ENCODE measurements at regions not wholly inside any gene's neighbourhood (a gene's known extent, or its start where the extent isn't known, plus 50 kb on each side); places are given as distances from the start of the nearest gene placed in this dataset.
"Not testable (repeated sequence)": the region's sequence is repeated elsewhere in the genome, so short reads cannot be mapped to it uniquely, and the experiment has no call there.

GRCh38 chr2:18957909-18958308, 368.5 kb upstream of the NT5C1B start:
- in situ Hi-C loops (cut with HindIII; ENCODE audit: low sequenced_read_pairs): no loop called here

GRCh38 chr2:18950361-18950851, 361.0 kb upstream of the NT5C1B start:
- in situ Hi-C loops (cut with HindIII; ENCODE audit: low sequenced_read_pairs): no loop called here

GRCh38 chr2:18949871-18950270, 360.5 kb upstream of the NT5C1B start:
- in situ Hi-C loops (cut with HindIII; ENCODE audit: low sequenced_read_pairs): no loop called here

- in situ Hi-C loops (cut with HindIII; ENCODE audit: low sequenced_read_pairs): no loop called here
Measured at GRCh38 chr2:18940184-18940583, 350.8 kb upstream of the NT5C1B start.

GRCh38 chr2:18939740-18940139, 350.4 kb upstream of the NT5C1B start:
- in situ Hi-C loops (cut with HindIII; ENCODE audit: low sequenced_read_pairs): not testable (repeated sequence)

- in situ Hi-C loops (cut with HindIII; ENCODE audit: low sequenced_read_pairs): no loop called here
Measured at GRCh38 chr2:18934886-18935285, 345.5 kb upstream of the NT5C1B start.

- in situ Hi-C loops (cut with HindIII; ENCODE audit: low sequenced_read_pairs): no loop called here
Measured at GRCh38 chr2:18932853-18933252, 343.5 kb upstream of the NT5C1B start.

GRCh38 chr2:18930971-18931370, 341.6 kb upstream of the NT5C1B start:
- in situ Hi-C loops (cut with HindIII; ENCODE audit: low sequenced_read_pairs): no loop called here

GRCh38 chr2:18927525-18928232, 338.3 kb upstream of the NT5C1B start:
- in situ Hi-C loops (cut with HindIII; ENCODE audit: low sequenced_read_pairs): no loop called here

- in situ Hi-C loops (cut with HindIII; ENCODE audit: low sequenced_read_pairs): no loop called here
Measured at GRCh38 chr2:18926631-18927524, 337.5 kb upstream of the NT5C1B start.

- in situ Hi-C loops (cut with HindIII; ENCODE audit: low sequenced_read_pairs): no loop called here
Measured at GRCh38 chr2:18925296-18925695, 335.9 kb upstream of the NT5C1B start.

- in situ Hi-C loops (cut with HindIII; ENCODE audit: low sequenced_read_pairs): no loop called here
Measured at GRCh38 chr2:18924886-18925285, 335.5 kb upstream of the NT5C1B start.

GRCh38 chr2:18924386-18924785, 335.0 kb upstream of the NT5C1B start:
- in situ Hi-C loops (cut with HindIII; ENCODE audit: low sequenced_read_pairs): no loop called here

GRCh38 chr2:18922276-18922675, 332.9 kb upstream of the NT5C1B start:
- in situ Hi-C loops (cut with HindIII; ENCODE audit: low sequenced_read_pairs): no loop called here

GRCh38 chr2:18918280-18918679, 328.9 kb upstream of the NT5C1B start:
- in situ Hi-C loops (cut with HindIII; ENCODE audit: low sequenced_read_pairs): no loop called here

GRCh38 chr2:18915227-18915626, 325.9 kb upstream of the NT5C1B start:
- in situ Hi-C loops (cut with HindIII; ENCODE audit: low sequenced_read_pairs): no loop called here

- in situ Hi-C loops (cut with HindIII; ENCODE audit: low sequenced_read_pairs): no loop called here
Measured at GRCh38 chr2:18913512-18913911, 324.1 kb upstream of the NT5C1B start.

- in situ Hi-C loops (cut with HindIII; ENCODE audit: low sequenced_read_pairs): no loop called here
Measured at GRCh38 chr2:18912225-18912888, 323.0 kb upstream of the NT5C1B start.

- in situ Hi-C loops (cut with HindIII; ENCODE audit: low sequenced_read_pairs): no loop called here
Measured at GRCh38 chr2:18911416-18911815, 322.0 kb upstream of the NT5C1B start.

- in situ Hi-C loops (cut with HindIII; ENCODE audit: low sequenced_read_pairs): no loop called here
Measured at GRCh38 chr2:18910843-18911242, 321.5 kb upstream of the NT5C1B start.

- in situ Hi-C loops (cut with HindIII; ENCODE audit: low sequenced_read_pairs): no loop called here
Measured at GRCh38 chr2:18907937-18908336, 318.6 kb upstream of the NT5C1B start.
